ENCODE measurements at regions not wholly inside any gene's neighbourhood (a gene's known extent, or its start where the extent isn't known, plus 50 kb on each side); places are given as distances from the start of the nearest gene placed in this dataset.
"Not testable (repeated sequence)": the region's sequence is repeated elsewhere in the genome, so short reads cannot be mapped to it uniquely, and the experiment has no call there.

DNA sequence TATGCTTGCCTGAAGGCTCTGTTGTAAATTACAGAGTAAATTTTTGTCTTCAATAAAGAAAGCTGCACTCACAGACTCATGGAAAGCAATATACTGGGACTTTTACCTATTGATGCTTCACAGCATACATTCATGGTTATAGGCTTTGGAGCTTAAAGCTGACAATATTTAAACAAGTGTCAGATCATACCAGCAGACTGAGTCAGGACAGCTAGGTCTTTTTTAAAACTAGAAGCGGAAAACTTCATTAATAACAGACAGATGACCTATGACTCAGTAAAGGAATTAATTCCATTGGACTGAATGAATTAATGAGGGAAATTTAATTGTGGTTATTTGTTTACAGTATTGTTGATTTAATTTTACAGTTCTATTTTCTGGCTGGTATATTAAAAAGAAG is 165.8 kb upstream of the DGKB start:
- Histone ChIP-seq H3K36me3 (ENCODE audit: control insufficient read depth, insufficient read depth, low read length) (no peaks in the 10 kb centered on the region), H3K9me3 (ENCODE audit: control insufficient read depth, insufficient read depth, low read depth, low read length) (no peaks in the 10 kb centered on the region), H3K4me1 (ENCODE audit: control insufficient read depth, insufficient read depth, low read length) (no peaks in the 10 kb centered on the region), H3K27me3 (ENCODE audit: control insufficient read depth, insufficient read depth, low read length) (no peaks in the 10 kb centered on the region), H3K27ac (ENCODE audit: low read length) (no peak overlapping the region), H3K4me3 (ENCODE audit: low read depth in 2 of 2, low read length in 2 of 2) (no peak overlapping the region)
- TF ChIP-seq SIN3A (IDR thresholded peaks at IDR 0.05; ENCODE audit: borderline replicate concordance, insufficient read depth, low read depth, low read length) (no peak), TCF7L2 (IDR thresholded peaks at IDR 0.05; ENCODE audit: low read depth, low read length) (no peak)
- BruUV-seq (replicated peaks): no TSS peak
- POLR2A ChIA-PET: no interaction called here
- ATAC-seq (no peak), DNase-seq (ENCODE audit: low read depth, low spot score) (no peak)
- intact Hi-C loops (cut with micrococcal nuclease; ENCODE audit: unreplicated experiment) (no loop called here), in situ Hi-C loops (cut with HindIII; ENCODE audit: low pct_unique_long_range_greater_than_20kb, low sequenced_read_pairs) (no loop called here)
- CTCF ChIA-PET: no interaction called here

DNA sequence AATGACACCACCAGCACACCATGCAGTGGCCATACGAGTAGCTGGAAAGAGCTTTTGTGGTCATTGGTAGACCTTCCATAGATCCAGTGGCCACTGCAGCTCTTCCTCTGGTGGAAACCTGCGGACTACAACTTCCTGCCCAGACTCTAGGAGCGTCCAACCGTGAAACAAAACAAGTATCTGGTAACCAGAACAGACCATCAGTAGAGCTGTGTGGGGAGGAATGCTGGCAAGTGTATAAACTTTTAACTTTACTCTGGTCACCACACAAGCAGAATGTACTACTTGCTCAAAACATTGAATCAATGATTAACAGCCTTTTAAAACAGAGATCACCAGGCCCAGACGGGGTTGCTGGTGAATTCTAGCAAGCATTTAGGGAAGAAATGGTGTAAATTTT is 154.7 kb upstream of the DGKB start:
- no peaks in the 10 kb centered on the region for H3K36me3 ChIP-seq (ENCODE audit: control insufficient read depth, insufficient read depth, low read length)
- no peak overlapping the region for H3K27ac ChIP-seq (ENCODE audit: low read length)
- in situ Hi-C loops (cut with HindIII; ENCODE audit: low pct_unique_long_range_greater_than_20kb, low sequenced_read_pairs) (no loop called here), intact Hi-C loops (cut with micrococcal nuclease; ENCODE audit: unreplicated experiment) (no loop called here)
- H3K4me1 ChIP-seq (ENCODE audit: control insufficient read depth, insufficient read depth, low read length): no peaks in the 10 kb centered on the region
- TF ChIP-seq POLR2AphosphoS5 (IDR thresholded peaks at IDR 0.05; ENCODE audit: low read depth, low read length) (no peak), SIN3A (IDR thresholded peaks at IDR 0.05; ENCODE audit: borderline replicate concordance, insufficient read depth, low read depth, low read length) (no peak), TCF7L2 (IDR thresholded peaks at IDR 0.05; ENCODE audit: low read depth, low read length) (no peak)
- TF ChIP-seq, protein P1, sequence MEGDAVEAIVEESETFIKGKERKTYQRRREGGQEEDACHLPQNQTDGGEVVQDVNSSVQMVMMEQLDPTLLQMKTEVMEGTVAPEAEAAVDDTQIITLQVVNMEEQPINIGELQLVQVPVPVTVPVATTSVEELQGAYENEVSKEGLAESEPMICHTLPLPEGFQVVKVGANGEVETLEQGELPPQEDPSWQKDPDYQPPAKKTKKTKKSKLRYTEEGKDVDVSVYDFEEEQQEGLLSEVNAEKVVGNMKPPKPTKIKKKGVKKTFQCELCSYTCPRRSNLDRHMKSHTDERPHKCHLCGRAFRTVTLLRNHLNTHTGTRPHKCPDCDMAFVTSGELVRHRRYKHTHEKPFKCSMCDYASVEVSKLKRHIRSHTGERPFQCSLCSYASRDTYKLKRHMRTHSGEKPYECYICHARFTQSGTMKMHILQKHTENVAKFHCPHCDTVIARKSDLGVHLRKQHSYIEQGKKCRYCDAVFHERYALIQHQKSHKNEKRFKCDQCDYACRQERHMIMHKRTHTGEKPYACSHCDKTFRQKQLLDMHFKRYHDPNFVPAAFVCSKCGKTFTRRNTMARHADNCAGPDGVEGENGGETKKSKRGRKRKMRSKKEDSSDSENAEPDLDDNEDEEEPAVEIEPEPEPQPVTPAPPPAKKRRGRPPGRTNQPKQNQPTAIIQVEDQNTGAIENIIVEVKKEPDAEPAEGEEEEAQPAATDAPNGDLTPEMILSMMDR (IDR thresholded peaks at IDR 0.05): no peak
- TF ChIP-seq, protein P2, sequence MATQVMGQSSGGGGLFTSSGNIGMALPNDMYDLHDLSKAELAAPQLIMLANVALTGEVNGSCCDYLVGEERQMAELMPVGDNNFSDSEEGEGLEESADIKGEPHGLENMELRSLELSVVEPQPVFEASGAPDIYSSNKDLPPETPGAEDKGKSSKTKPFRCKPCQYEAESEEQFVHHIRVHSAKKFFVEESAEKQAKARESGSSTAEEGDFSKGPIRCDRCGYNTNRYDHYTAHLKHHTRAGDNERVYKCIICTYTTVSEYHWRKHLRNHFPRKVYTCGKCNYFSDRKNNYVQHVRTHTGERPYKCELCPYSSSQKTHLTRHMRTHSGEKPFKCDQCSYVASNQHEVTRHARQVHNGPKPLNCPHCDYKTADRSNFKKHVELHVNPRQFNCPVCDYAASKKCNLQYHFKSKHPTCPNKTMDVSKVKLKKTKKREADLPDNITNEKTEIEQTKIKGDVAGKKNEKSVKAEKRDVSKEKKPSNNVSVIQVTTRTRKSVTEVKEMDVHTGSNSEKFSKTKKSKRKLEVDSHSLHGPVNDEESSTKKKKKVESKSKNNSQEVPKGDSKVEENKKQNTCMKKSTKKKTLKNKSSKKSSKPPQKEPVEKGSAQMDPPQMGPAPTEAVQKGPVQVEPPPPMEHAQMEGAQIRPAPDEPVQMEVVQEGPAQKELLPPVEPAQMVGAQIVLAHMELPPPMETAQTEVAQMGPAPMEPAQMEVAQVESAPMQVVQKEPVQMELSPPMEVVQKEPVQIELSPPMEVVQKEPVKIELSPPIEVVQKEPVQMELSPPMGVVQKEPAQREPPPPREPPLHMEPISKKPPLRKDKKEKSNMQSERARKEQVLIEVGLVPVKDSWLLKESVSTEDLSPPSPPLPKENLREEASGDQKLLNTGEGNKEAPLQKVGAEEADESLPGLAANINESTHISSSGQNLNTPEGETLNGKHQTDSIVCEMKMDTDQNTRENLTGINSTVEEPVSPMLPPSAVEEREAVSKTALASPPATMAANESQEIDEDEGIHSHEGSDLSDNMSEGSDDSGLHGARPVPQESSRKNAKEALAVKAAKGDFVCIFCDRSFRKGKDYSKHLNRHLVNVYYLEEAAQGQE (IDR thresholded peaks at IDR 0.05; ENCODE audit: insufficient read depth in 1 of 2, low read depth in 2 of 2, low read length in 1 of 2): no peak
- H3K27me3 ChIP-seq (ENCODE audit: control insufficient read depth, insufficient read depth, low read length): no peaks in the 10 kb centered on the region
- H3K9me3 ChIP-seq (ENCODE audit: control insufficient read depth, insufficient read depth, low read depth, low read length): no peaks in the 10 kb centered on the region; the same call in 1 of the 2 replicates
- DNase-seq (ENCODE audit: low read depth, low spot score) (no peak), ATAC-seq (no peak)
- ChIA-PET CTCF (no interaction called here), POLR2A (no interaction called here)
- no peak overlapping the region for H3K4me3 ChIP-seq (ENCODE audit: low read depth in 2 of 2, low read length in 2 of 2)
- BruUV-seq (replicated peaks): no TSS peak

DNA sequence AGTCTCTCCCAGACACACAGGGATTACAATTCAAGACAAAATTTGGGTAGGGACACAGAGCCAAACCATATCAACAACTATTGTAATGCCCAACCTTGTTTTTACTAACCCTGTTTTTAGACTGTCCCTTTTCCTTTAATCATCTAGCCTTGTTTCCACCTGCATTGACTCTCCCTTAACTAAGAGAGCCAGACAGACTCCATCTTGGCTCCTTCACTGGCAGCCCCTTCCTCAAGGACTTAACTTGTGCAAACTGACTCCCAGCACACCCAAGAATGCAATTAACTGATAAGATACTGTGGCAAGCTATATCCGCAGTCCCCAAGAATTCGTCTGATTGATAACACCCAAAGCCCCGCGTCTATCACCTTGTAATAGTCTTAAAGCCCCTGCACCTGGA is 151.8 kb upstream of the DGKB start:
- in situ Hi-C loops (cut with HindIII; ENCODE audit: low pct_unique_long_range_greater_than_20kb, low sequenced_read_pairs); H3K9me3 ChIP-seq (ENCODE audit: control insufficient read depth, insufficient read depth, low read depth, low read length); intact Hi-C loops (cut with micrococcal nuclease; ENCODE audit: unreplicated experiment): not testable (repeated sequence)

More for the DNA sequence above, 151.8 kb upstream of the DGKB start:
- H3K27ac ChIP-seq (ENCODE audit: low read length); H3K36me3 ChIP-seq (ENCODE audit: control insufficient read depth, insufficient read depth, low read length); POLR2A ChIA-PET; BruUV-seq (replicated peaks); H3K4me1 ChIP-seq (ENCODE audit: control insufficient read depth, insufficient read depth, low read length); H3K4me3 ChIP-seq (ENCODE audit: low read depth in 2 of 2, low read length in 2 of 2); DNase-seq (ENCODE audit: low read depth, low spot score); ATAC-seq; H3K27me3 ChIP-seq (ENCODE audit: control insufficient read depth, insufficient read depth, low read length); CTCF ChIA-PET: not testable (repeated sequence)
